Right lung (tissue), 2 donors: ENCODE measurements at regions not wholly inside any gene's neighbourhood (a gene's known extent, or its start where the extent isn't known, plus 50 kb on each side); places are given as distances from the start of the nearest gene placed in this dataset.
"Not testable (repeated sequence)": the region's sequence is repeated elsewhere in the genome, so short reads cannot be mapped to it uniquely, and the experiment has no call there.

ENCODE experiments used
- DNase-seq, 2 donors: peaks; one replicate each; pipeline ENCODE4 v3.0.0-alpha.2; 2013

DNA sequence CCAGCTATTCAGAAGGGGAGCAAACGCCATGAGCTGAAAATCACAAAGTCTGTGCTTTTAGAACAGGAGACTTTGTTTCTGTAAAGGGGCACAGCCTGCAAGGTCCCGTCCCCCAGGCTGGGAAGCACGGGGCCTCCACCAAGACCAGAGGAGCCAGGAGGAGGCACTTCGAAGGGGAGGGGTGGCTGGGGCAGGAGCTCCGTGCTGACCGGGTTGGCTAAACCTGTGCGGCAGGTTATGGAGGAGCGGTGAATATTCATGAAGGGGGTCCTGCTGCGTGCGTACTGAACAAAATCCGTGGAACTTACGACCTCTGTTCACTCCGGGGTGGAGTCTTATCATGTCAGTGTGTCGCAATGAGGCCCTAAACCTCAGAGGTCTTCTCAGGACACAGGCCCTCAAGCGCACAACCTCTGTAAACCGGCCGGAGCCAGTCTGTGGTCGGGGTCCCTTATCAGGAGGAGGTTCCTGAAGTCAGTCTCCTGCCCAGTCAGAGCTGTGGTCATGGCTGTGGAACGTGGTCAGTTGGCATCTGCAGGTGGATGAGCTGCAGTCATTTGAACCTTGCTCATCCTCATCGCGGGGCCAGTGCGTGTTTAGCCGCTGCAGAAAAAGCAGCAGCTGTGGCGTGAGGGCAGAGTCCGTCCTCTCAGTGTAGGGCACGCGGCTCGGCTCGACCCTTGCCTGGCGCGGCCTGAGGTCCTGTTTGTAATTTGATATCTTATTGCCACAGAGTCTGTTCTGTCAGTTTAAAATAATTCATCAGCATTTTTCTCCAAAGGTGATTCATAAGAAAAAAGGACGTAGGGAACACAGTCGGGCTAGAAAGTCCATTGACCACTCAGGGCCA is 5507.7 kb upstream of the TPTE start:
- DNase-seq: not testable (repeated sequence)

DNA sequence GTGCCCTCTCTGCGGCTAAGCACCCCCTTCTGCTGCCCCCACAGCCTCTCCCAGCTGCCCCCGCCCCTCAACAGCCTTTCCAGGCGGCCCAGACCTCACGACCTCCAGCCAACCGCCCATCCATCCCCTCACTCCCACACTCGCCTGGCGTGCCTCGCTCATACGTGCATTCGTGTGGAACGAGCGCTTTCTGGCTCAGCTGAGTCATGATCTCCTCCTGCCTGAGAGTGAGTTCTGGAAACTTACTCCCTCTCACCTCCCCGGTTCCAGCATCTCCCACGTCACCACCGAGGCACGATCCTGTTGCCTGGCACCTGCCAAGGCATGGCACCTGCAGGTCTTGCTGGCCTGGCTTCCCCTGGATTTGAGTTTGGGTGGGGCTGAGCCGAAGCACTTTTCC is 5506.2 kb upstream of the TPTE start:
- DNase-seq: not testable (repeated sequence)

DNA sequence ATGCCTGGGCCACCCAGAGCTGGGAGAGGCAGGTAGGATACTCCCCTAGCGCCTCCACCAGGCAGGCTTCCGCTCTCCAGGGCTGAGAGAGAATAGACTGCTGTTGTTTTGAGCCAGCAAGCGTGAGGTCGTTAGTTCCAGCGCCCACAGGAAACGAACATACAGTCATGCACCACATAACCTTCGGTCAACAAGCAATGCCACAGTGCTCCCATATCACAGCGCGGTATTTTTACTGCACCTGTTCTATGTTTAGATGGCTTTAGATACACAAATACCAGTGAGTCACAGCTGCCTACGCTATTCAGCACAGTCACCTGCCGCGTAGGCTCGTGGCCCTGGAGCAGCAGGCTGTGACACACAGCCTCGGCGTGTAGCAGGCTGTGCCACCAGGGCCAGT is 5502.3 kb upstream of the TPTE start:
- DNase-seq: not testable (repeated sequence)

DNA sequence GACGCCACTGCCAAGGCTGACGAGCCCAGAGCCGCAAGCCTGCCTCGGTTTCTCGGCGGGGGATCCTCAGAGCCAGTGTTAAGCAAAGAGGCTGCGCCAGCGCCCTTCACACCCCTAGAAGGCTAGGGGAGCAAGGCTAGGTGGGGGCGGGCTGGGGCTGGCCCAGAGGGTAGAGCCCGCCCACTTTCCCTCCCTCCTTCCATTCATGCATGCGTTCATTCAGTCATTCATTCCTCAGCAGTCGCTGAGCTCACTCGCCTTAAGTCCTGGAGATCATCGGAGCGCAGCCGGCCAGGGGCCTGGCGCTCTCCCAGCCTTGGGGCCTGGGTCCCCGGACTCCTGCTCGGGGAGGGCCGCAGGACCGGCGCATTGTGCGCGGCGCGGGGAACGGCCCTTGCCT is 5499.6 kb upstream of the TPTE start:
- DNase-seq: not testable (repeated sequence)

DNA sequence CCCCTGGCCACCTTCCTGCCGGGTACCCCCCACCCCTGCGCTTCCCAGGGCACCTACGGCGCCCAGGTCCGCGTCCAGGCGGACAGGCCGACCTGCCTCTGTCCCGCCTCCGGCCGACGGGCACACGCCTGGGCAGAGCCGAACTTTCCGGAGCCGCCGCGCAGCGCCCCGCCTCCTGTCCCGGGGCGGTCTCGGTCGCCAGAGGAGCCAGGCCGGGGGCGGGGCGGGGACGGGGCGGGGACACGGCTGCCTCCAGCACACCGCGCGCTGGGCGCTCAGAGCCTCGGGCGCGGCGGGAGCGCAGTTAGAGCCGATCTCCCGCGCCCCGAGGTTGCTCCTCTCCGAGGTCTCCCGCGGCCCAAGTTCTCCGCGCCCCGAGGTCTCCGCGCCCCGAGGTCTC is 5499.1 kb upstream of the TPTE start:
- DNase-seq: not testable (repeated sequence)

DNA sequence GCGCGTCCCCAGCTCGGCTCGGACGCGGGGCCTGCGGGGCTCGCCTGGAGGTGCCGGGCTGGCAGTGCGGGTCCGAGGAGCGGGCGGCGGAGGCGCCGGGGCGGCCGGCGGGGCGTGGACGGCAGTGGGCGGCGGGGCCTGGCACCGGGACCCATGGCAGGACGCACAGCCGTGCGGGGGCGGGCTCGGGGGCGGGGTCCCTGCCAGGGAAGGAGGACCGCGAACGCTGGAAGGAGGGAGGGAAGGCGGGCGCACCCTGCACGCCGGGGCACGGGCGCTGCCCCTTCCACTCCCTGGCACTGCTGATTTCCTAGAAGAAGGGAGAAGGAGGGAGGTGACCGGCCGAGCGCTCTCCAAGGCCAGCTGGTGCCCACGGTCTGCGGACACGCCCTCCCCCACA is 5498.6 kb upstream of the TPTE start:
- DNase-seq: not testable (repeated sequence)

DNA sequence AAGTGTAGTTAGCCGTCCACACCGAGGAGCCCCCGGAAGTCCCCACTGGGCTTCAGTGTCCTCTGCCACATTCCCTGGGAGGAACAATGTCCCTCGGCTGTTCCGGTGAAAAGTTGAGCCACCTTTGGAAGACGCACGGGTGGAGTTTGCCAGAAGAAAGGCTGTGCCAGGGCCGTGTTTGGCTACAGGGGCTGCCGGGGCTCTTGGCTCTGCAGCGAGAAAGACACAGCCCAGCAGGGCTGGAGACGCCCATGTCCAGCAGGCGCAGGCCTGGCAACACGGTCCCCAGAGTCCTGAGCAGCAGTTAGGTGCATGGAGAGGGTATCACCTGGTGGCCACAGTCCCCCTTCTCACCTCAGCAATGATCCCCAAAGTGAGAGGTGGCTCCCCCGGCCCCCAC is 5486.2 kb upstream of the TPTE start:
- DNase-seq: not testable (repeated sequence)

DNA sequence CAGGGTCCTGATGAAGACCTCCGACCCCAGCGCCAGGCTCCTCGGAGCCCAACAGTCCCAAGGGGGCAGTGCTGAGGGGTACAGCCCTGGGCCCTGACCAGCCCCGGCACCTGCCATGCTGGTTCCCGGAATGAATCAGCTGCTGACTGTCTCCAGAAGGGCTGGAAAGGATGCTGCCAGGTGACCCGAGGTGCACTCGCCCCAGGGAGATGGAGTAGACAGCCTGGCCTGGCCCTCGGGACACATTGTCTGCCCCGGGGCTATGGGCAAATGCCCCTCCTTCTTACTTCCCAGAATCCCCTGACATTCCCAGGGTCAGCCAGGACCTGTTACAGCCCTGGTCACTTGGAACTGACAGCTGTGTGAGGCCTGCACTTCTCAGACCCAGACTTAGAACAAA is 5485.8 kb upstream of the TPTE start:
- DNase-seq: not testable (repeated sequence)

DNA sequence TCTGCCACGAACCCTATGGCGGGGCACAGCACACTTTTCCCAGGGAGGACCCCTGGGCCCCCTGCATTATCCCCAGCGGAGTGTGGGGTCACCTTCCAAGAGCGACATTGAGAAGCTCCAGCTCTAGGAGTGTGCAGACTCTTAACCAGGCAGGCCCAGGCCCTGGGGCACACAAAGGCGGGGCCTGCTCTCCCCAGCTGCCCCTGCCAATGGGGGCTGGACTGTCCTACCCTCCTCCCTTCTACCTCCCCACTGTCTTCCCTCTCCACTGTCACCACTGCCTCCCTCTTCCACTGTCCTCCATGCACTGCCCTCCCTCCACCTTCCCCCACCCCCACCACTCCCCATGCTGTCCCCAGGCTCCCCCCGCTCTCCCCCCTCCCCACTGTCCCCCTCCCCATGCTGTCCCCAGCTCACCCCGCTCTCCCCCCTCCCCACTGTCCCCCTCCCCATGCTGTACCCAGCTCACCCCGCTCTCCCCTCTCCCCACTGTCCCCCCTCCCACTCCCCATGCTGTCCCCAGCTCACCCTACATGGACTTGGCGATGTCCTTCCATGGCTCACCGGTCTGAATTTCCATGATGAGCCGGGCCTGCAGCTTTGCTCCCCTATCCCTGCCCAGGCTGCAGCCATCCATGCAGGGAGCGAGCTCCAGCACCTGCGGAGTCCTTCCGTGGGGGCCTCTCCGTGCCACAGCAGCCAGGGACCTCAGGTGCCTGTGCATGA is 5483.6 kb upstream of the TPTE start:
- DNase-seq: not testable (repeated sequence)

DNA sequence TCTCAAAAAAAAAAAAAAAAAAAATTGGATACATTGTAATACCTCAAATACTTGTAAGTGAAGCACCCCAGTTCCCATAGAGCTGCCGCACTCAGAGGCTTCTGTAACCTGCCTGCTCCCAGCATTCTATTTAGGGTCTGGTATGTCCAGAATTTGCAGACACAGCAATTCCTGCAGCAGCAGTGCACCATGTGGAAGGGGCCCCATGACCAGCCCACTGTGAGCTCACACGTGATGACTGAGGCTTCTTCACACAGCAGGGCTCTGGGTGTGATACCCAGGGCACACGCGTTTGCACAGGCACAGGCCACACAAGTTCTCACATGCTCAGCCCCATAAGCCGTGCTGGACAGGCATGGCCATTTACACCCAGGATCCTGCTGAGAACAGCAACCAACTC is 5481.5 kb upstream of the TPTE start:
- DNase-seq: not testable (repeated sequence)

DNA sequence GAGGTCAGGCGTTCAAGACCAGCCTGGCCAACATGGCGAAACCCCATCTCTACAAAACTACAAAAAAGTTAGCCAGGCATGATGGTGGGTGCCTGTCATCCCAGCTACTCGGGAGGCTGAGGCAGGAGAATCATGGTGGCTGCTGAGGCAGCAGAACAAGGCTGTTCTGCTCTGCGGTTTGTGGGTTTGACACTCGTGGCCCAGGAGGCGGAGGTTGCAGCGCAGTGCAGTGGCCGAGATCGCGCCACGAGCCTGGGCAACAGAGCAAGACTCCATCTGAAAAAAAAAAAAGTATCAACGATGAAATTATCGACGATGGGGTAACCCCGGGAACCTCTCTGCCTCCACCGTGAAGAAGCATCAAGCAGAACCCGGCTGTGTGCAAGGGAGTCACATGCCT is 5478.8 kb upstream of the TPTE start:
- not testable (repeated sequence) for DNase-seq

DNA sequence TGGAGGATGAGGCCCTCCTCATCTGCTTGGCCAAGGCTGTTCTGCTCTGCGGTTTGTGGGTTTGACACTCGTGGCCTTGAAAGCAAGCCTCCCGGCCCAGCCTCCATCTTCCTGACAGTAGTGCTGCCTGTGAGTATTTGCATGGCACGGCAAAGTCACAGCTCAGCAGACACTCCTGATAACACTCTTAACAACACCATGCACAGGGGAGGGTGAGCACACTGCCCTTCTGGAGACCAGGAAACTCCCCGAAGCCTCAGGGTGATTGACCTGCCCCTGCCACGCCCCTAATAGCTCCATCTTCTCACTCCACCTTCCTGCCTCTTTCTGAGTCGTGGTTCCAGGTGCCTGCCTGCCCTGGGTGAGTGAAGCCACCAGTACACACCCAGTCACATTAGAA is 5476.6 kb upstream of the TPTE start:
- not testable (repeated sequence) for DNase-seq

DNA sequence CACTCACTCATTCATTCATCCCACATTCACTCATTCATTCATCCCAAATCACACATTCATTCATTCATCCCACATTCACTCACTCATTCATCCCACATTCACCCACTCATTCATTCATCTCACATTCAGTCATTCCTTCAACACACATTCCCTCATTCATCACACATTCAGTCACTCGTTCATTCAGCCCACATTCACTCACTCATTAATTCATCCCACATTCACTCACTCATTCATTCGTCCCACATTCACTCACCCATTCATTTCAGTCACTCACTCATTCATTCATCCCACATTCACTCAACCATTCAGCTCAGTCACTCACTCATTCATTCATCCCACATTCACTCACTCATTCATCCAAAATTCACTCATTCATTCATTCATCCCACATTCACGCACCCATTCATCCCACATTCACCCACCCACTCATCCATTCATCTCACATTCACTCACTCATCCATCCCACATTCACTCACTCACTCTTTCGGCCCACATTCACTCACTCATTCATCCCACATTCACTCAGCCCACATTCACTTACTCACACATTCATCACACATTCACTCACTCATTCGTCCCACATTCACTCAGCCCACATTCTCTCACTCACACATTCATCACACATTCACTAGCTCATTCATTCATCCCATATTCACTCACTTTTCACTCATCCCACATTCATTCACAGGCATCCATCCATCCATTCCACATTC is 5469.9 kb upstream of the TPTE start:
- DNase-seq: not testable (repeated sequence)

DNA sequence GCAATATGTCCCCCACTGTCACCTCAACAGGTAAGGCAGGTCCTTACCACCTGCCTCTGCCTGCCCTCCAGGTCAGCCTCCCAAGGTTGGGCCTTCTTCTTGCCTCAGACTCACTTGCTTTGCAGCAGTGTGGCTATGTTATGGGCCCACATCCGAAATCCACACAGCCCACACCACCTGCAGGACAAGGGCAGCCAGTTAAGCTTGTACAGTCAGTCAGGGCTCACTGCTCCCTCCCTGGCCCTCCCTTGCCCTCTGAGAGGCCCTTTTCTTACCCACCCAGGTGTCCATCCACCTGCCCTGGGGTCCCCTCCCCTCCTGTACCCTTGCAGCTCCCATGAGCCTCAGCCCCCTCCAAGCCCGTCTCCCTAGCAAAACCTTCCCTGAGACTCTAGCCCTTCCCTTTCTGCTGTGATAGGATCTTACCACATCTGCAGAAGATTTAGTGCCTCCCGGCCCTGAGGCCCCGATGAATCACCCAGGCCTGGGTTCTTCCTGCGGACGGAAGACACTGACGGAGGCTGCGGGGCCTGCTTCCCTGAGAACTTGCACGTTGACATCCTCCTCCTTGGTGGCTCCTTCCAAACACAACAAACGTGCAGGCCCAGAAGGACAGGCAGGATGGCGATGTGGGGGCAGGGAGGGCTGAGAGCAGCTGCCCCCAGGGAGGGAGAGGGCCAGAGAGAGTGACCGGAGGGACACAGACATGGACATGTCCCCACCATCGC is 5466.2 kb upstream of the TPTE start:
- DNase-seq: not testable (repeated sequence)

DNA sequence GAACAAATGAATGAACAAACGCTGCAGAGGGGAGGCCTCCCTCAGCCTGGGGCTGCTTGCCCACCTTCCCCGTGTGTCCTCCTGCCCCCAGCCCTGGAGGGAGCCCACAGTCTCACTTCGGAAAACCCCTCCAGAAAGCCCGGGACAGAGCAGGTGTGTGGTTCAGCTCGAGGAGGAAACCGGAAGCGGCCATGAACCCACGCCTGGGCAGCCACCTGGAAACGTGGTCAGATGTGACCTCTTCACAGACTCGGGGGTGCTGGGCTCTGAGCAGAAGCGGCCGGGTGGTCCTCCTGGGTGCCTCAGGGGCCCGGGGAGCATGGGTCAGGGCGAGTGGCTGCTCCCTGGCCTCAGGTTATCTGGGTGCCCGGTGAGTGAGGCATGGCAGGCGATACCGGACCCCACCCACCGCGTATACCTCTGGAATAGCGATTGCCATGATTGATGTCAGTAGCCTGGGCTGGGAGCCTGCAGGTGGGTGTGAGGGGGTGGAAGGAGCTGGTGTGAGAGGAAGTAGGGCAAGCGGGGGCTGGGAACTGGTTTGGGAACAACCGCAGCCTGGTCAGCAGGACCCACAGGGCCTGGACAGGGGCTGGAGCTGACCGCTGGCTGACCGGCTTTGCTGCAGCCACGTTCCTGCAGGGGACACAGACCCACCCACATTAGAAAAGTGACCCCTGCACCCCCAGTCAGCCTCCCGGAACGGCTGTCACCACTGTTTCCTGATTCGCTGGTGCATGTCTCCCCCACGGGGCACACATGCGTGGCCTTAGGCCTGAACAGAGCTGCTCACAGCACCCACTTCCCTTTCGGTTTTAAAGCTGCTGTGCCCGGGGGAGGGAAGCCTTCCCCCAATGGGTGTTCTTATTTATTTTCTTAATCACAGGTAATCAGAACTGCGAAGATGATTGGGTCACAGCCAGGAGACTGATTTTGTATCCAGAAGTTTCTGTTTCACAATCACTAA is 5465.1 kb upstream of the TPTE start:
- not testable (repeated sequence) for DNase-seq

DNA sequence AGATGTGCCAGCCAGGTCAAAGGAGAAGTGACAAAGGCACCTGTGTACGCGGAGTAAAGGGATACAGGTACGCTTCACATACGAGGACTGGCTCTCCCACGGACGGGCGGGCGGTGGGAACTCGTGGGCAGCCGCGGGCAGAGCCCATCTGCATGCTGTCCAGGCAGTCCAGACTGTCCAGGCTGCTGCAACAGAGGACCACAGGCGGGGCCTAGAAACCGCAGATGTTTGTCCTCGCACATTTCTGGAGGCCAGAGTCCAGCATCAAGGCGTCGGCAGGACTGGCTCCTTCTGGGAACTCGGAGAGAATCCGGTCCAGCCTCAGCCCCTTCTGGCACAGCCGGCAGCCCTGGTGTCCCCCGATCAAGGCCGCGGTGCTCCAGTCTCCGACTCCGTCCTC is 5464.3 kb upstream of the TPTE start:
- DNase-seq: not testable (repeated sequence)

DNA sequence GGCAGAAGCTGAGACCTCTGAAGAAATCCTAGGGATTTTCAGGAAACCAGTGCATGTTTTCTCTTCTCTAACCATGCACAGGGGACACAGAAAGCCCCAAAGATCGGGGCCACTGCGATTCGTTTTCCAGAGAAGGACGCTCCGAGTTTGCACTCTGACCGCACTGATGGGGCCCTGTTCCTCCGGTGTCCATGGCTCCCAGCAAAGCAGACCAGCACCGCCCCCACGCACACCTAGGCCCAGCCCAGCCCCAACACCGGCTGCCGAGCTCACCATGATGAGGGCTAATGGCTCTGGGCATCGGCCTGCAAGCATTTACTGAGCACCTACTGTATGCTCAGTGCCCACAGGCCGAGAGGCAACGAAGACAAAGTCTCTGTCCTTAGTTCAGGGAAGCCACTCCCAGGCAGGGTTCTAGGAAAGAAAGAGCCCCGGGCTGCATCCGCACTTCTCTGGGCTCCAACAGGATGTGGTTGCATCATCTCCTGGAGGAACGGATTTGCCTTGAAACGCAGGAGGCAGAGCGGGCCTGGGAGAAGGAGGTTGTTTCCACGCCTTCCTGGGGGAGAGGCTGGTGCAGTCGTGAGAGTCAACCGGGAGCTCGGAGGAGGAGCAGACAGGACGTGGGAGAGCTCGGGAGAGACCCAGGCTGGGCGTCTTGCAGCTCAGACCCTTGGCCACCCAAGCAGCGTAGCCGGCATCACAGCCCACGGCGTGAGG is 5460.9 kb upstream of the TPTE start:
- not testable (repeated sequence) for DNase-seq

DNA sequence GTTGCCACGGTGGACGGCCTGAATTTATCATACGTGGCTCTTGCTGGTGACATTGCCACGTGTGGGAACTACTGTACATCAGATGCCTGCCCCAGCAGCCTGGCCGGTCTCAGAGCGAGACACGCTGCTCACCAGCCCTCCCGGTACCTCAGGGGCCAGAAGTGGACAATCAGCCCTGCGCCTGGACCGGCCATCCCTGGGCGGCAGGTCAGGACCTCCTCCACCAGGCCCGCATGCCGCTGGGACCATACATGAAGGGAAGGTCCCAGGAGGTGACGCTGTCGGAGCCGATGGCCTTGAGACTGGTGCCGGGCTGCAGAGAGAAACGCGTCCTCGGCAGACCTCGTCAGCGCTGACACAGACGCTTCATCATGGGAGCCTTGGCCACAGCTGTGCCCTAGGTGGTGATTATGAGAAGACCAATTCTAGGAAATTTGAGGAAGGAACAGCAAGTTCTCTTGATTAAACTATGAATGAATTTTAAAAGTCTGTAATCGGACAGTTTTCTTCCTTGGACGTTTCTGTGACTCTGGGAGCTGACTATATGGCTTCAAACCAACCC is 5456.7 kb upstream of the TPTE start:
- DNase-seq: not testable (repeated sequence)
